H1 (cell line): ENCODE measurements at regions not wholly inside any gene's neighbourhood (a gene's known extent, or its start where the extent isn't known, plus 50 kb on each side); places are given as distances from the start of the nearest gene placed in this dataset.

Source experiments
- CTCF ChIA-PET: fragments of 300-600 bp; sonication (Branson Sonifier 250); formaldehyde crosslinking; loops from one replicate; lab custom pipeline; 2021; ENCODE audit not compliant: partially characterized antibody; lab: Charles Lee
- POLR2A ChIA-PET: fragments of 300-600 bp; sonication (Branson Sonifier 250); formaldehyde crosslinking; loops from one replicate; lab custom pipeline; 2021; ENCODE audit warnings: inconsistent platforms; ENCODE audit not compliant: partially characterized antibody; lab: Charles Lee
- DNase-seq, 2 experiments: peaks; one replicate each; pipeline versions ENCODE4 v3.0.0 to v3.0.0-alpha.2; 2010 to 2022; ENCODE audit warnings: low spot score in 2 of 2, low read depth in 1 of 2, mixed read lengths in 1 of 2
- FAIRE-seq: peaks from 2 replicates; lab custom pipeline; 2011; peaks lifted over from hg19 to GRCh38; lab: Jason Lieb, UNC
- H2AFZ ChIP-seq: 2 replicates; pipeline ENCODE4 v1.8.1; 2012; ENCODE audit warnings: low read length, inconsistent platforms
- H2AK5ac ChIP-seq: 2 replicates; pipeline ENCODE4 v1.6.1; 2013; ENCODE audit warnings: low read depth, low read length
- H2BK120ac ChIP-seq: replicated peaks from 2 replicates; pipeline ENCODE3; 2013; ENCODE audit warnings: low read depth, low read length, inconsistent platforms
- H2BK12ac ChIP-seq: 2 replicates; pipeline ENCODE4 v1.6.1; 2013; ENCODE audit warnings: low read depth, low read length
- H2BK15ac ChIP-seq: 2 replicates; pipeline ENCODE4 v1.6.1; 2013; ENCODE audit warnings: low read length
- H2BK20ac ChIP-seq: 2 replicates; pipeline ENCODE4 v1.6.1; 2013; ENCODE audit warnings: low read length
- H2BK5ac ChIP-seq: 2 replicates; pipeline ENCODE4 v1.6.1; 2013; ENCODE audit warnings: low read depth, low read length
- H3K14ac ChIP-seq: 2 replicates; pipeline ENCODE4 v1.6.1; 2013; ENCODE audit warnings: inconsistent platforms; ENCODE audit not compliant: insufficient read length
- H3K18ac ChIP-seq: 2 replicates; pipeline ENCODE4 v1.6.1; 2013; ENCODE audit warnings: low read length; ENCODE audit errors: extremely low read depth
- H3K23ac ChIP-seq: 2 replicates; pipeline ENCODE4 v1.6.1; 2013; ENCODE audit warnings: inconsistent platforms; ENCODE audit not compliant: insufficient read length
- H3K23me2 ChIP-seq: 2 replicates; pipeline ENCODE4 v1.6.1; 2013; ENCODE audit warnings: low read depth, low read length
- H3K27ac ChIP-seq: 2 replicates; pipeline ENCODE4 v1.6.1; 2011; ENCODE audit warnings: low read depth, low read length, inconsistent platforms
- H3K27me3 ChIP-seq, 4 experiments: replicated peaks in 1 of 4; 1 replicate in 1 of 4; 2 replicates in 3 of 4; pipeline versions ENCODE4 v1.6.1 to v1.8.1; 2011 to 2013; ENCODE audit warnings: low read length in 3 of 4, mild to moderate bottlenecking in 3 of 4, inconsistent platforms in 2 of 4, mixed read lengths in 2 of 4, moderate library complexity in 1 of 4; ENCODE audit not compliant: control insufficient read depth in 3 of 4, insufficient read depth in 3 of 4; ENCODE audit errors: extremely low read depth in 1 of 4
- H3K36me3 ChIP-seq, 4 experiments: 2 replicates each; pipeline versions ENCODE4 v1.6.1 to v1.8.1; 2011 to 2013; ENCODE audit warnings: mild to moderate bottlenecking in 4 of 4, low read length in 3 of 4, moderate library complexity in 2 of 4, control low read depth in 1 of 4, inconsistent platforms in 1 of 4; ENCODE audit not compliant: insufficient read depth in 4 of 4, control insufficient read depth in 2 of 4
- H3K4ac ChIP-seq: replicated peaks from 2 replicates; pipeline ENCODE3; 2013; ENCODE audit warnings: low read length, low read depth, mixed read lengths, inconsistent platforms; ENCODE audit not compliant: insufficient read length
- H3K4me1 ChIP-seq, 4 experiments: replicated peaks in 1 of 4; 1 replicate in 1 of 4; 2 replicates in 3 of 4; pipeline versions ENCODE4 v1.6.1 to v1.8.1; 2011 to 2013; ENCODE audit warnings: low read length in 3 of 4, inconsistent platforms in 2 of 4, mixed read lengths in 1 of 4; ENCODE audit not compliant: insufficient read depth in 4 of 4, control insufficient read depth in 3 of 4
- H3K4me2 ChIP-seq, 2 experiments: 2 replicates each; pipeline versions ENCODE4 v1.6.1 to v1.8.1; 2011 to 2013; ENCODE audit warnings: low read depth in 2 of 2, low read length in 2 of 2, control low read depth in 1 of 2, inconsistent platforms in 1 of 2, mild to moderate bottlenecking in 1 of 2; ENCODE audit not compliant: insufficient read depth in 1 of 2
- H3K4me3 ChIP-seq, 4 experiments: fragments of 200-600, 300-600 bp in 1 of 4; sonication (generic), shearing (Covaris generic), sonication (Bioruptor Twin) in 1 of 4; 2 replicates each; pipeline versions ENCODE4 v1.5.1 to v1.8.1; 2011 to 2016; ENCODE audit warnings: low read length in 4 of 4, low read depth in 3 of 4, control low read depth in 2 of 4, inconsistent platforms in 2 of 4, mild to moderate bottlenecking in 2 of 4, mixed read lengths in 1 of 4, moderate library complexity in 1 of 4; ENCODE audit not compliant: insufficient read depth in 2 of 4; ENCODE audit errors: extremely low read depth in 1 of 4
- H3K56ac ChIP-seq: replicated peaks from 2 replicates; pipeline ENCODE3; 2013; ENCODE audit warnings: low read depth, mild to moderate bottlenecking, mixed read lengths, low read length, inconsistent platforms; ENCODE audit not compliant: insufficient read length
- H3K79me1 ChIP-seq: 2 replicates; pipeline ENCODE4 v1.6.1; 2013; ENCODE audit warnings: low read depth, low read length, control low read depth
- H3K79me2 ChIP-seq, 2 experiments: 2 replicates each; pipeline versions ENCODE4 v1.6.1 to v1.8.1; 2012 to 2013; ENCODE audit warnings: low read length in 2 of 2, mild to moderate bottlenecking in 2 of 2, inconsistent platforms in 1 of 2; ENCODE audit not compliant: insufficient read depth in 2 of 2, control insufficient read depth in 1 of 2
- H3K9ac ChIP-seq, 4 experiments: replicated peaks in 1 of 4; 1 replicate in 1 of 4; 2 replicates in 3 of 4; pipeline versions ENCODE4 v1.6.1 to v1.8.1; 2011 to 2013; ENCODE audit warnings: low read depth in 3 of 4, low read length in 3 of 4, control low read depth in 2 of 4, mild to moderate bottlenecking in 2 of 4, moderate library complexity in 2 of 4, inconsistent platforms in 1 of 4; ENCODE audit errors: extremely low read depth in 1 of 4
- H3K9me3 ChIP-seq, 2 experiments: 2 replicates each; pipeline versions ENCODE4 v1.6.1 to v1.8.1; 2012 to 2013; ENCODE audit warnings: mild to moderate bottlenecking in 2 of 2, moderate library complexity in 2 of 2, control low read depth in 1 of 2, inconsistent platforms in 1 of 2, low read depth in 1 of 2, low read length in 1 of 2, mixed read lengths in 1 of 2; ENCODE audit not compliant: insufficient read depth in 2 of 2
- H4K20me1 ChIP-seq, 2 experiments: replicated peaks in 1 of 2; 2 replicates each; pipeline versions ENCODE3 to v1.8.1; 2011 to 2013; ENCODE audit warnings: inconsistent platforms in 2 of 2, low read length in 2 of 2, mild to moderate bottlenecking in 1 of 2; ENCODE audit not compliant: insufficient read depth in 2 of 2, control insufficient read depth in 1 of 2
- H4K5ac ChIP-seq: 2 replicates; pipeline ENCODE4 v1.6.1; 2013; ENCODE audit warnings: low read length, low read depth, mixed read lengths, inconsistent platforms; ENCODE audit not compliant: insufficient read length
- H4K8ac ChIP-seq: 2 replicates; pipeline ENCODE4 v1.8.0; 2013; ENCODE audit warnings: mild to moderate bottlenecking, moderate library complexity, low read length, inconsistent platforms; ENCODE audit not compliant: insufficient read depth; ENCODE audit errors: extremely low read depth
- H4K91ac ChIP-seq: replicated peaks from 2 replicates; pipeline ENCODE3; 2013; ENCODE audit warnings: low read length, mixed read lengths, inconsistent platforms; ENCODE audit not compliant: insufficient read length
- CBX5 ChIP-seq: fragments of 300-800, 300-1000 bp; sonication (generic); IDR thresholded peaks from 2 replicates; pipeline ENCODE4 v1.7.1; 2016; ENCODE audit warnings: antibody characterized with exemption, low read length, low read depth
- WGBS, 2 experiments: shearing (Covaris generic) in 1 of 2; methylation state at CpG; one replicate each; pipeline versions ENCODE4 v1.1.6 to v1.1.7; 2013 to 2015; ENCODE audit warnings: low lambda C conversion rate in 2 of 2, mixed read lengths in 2 of 2, inconsistent platforms in 1 of 2, low coverage in 1 of 2, missing lambda C conversion rate in 1 of 2; ENCODE audit not compliant: insufficient replicate concordance in 2 of 2, insufficient coverage in 1 of 2, insufficient read length in 1 of 2; ENCODE audit errors: extremely low coverage in 1 of 2, missing lambda C conversion rate in 1 of 2; 5-methylcytosine and 5-hydroxymethylcytosine counted together

DNA sequence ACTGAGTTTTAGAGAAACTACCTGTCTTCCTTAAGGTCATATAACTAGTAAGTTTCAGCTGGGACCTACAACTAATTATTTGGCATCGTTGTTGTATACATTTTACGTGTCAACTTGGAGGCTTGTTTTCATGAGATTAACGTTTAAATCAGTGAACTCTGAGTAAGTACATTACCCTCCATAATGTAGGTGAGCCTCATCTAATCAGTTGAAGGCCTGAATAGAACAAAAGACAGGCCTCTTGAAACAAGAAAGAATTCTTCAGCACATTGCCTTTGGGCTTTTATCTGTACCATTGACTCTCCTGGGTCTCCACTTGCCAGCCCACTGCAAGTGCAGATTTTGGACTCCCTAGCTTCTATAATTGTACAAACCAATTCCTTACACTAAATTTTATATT is 364.6 kb downstream of the ADGRL2 start:
- Histone ChIP-seq H3K56ac (no peak overlapping the region), H3K36me3 (no peaks in the 10 kb centered on the region), H3K79me1 (no peaks in the 10 kb centered on the region), H3K79me2 (no peaks in the 10 kb centered on the region), H3K27me3 (no peaks in the 10 kb centered on the region), H3K18ac (no peak overlapping the region), H2BK15ac (no peak overlapping the region), H3K9me3 (no peaks in the 10 kb centered on the region), H4K20me1 (no peaks in the 10 kb centered on the region), H3K4me3 (no peak overlapping the region), H3K23me2 (no peaks in the 10 kb centered on the region), H2BK20ac (no peak overlapping the region), H2BK120ac (no peak overlapping the region), H4K8ac (no peak overlapping the region), H2BK5ac (no peak overlapping the region), H4K5ac (no peak overlapping the region), H2BK12ac (no peak overlapping the region), H3K9ac (no peak overlapping the region), H3K27ac (no peak overlapping the region), H3K4me1 (peaks cover 0 to 4% (median 0%) of the 10 kb centered on the region in 4 experiments; a peak in 1 of 7 replicates), H3K4ac (no peak overlapping the region), H3K4me2 (no peak overlapping the region), H4K91ac (no peak overlapping the region), H2AK5ac (no peak overlapping the region), H3K23ac (no peak overlapping the region), H3K14ac (no peak overlapping the region), H2AFZ (no peak overlapping the region)
- DNase-seq: no peak
- POLR2A ChIA-PET: no interaction called here
- FAIRE-seq: no peak
- WGBS, 2 experiments: 97% methylated on average over 3 of the region's 3 CpGs; no CpG with 5 or more reads in 1 of the 2 experiments
- CTCF ChIA-PET: no interaction called here
- no peak for TF ChIP-seq CBX5
